Suppressor macrophage (primary cell): ENCODE measurements at regions not wholly inside any gene's neighbourhood (a gene's known extent, or its start where the extent isn't known, plus 50 kb on each side); places are given as distances from the start of the nearest gene placed in this dataset.
A peak's percentile ranks its signal among the peaks of the same experiment; 100 is the strongest.

Experiments
- DNase-seq, 4 experiments: peaks; one replicate each; pipeline ENCODE4 v3.0.0-alpha.2; 2020 to 2022

- peak in 2 of 4 experiments; percentile 30 to 47 for DNase-seq
Measured at GRCh38 chr4:184528051-184528450, 53.7 kb upstream of the IRF2 start.

- no peak for DNase-seq
Measured at GRCh38 chr4:184526228-184526627, 51.9 kb upstream of the IRF2 start.
